ENCODE measurements at regions not wholly inside any gene's neighbourhood (a gene's known extent, or its start where the extent isn't known, plus 50 kb on each side); places are given as distances from the start of the nearest gene placed in this dataset.

DNA sequence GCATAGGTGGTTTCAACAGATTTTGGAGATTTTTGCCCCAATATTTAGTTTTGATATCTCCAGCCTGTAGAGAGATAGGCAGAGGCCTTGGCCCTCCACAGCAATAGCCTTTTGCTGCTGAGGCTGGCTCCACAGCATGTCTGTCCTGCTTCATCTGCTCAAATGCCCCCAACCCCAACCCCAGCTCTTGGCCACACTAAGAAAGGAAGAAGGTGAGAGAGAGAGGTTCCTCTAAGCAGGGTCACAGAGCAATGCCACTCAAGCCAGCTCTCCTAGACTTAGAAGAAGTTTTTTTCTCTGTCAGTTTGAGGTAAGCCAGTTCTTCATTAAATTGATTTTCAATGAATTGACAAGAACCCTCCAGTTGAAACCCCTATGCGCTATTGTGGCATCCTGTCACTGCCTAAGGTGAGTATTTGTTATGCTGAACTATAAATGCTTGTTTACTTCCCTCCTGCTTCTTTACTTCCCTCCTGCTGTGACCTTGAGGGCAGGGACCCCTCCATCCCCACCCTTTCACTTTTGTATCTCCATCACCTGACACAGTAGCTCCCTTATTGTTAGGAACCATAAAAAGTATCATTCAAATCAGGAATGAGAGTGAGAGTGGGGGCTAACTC is 366.2 kb upstream of the CNR1 start:
- TF ChIP-seq, protein P1, sequence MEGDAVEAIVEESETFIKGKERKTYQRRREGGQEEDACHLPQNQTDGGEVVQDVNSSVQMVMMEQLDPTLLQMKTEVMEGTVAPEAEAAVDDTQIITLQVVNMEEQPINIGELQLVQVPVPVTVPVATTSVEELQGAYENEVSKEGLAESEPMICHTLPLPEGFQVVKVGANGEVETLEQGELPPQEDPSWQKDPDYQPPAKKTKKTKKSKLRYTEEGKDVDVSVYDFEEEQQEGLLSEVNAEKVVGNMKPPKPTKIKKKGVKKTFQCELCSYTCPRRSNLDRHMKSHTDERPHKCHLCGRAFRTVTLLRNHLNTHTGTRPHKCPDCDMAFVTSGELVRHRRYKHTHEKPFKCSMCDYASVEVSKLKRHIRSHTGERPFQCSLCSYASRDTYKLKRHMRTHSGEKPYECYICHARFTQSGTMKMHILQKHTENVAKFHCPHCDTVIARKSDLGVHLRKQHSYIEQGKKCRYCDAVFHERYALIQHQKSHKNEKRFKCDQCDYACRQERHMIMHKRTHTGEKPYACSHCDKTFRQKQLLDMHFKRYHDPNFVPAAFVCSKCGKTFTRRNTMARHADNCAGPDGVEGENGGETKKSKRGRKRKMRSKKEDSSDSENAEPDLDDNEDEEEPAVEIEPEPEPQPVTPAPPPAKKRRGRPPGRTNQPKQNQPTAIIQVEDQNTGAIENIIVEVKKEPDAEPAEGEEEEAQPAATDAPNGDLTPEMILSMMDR (conservative IDR thresholded peaks at IDR 0.05 in 1 of 2, IDR thresholded peaks at IDR 0.05 in 1 of 2; ENCODE audit: low read depth in 1 of 2, low read length in 2 of 2), result no peak
- TF ChIP-seq EZH2 (IDR thresholded peaks at IDR 0.05; ENCODE audit: low read length, missing control alignments), result no peak

All from fibroblast of lung (primary cell).